Thymus (tissue), 11 donors: ENCODE measurements at regions not wholly inside any gene's neighbourhood (a gene's known extent, or its start where the extent isn't known, plus 50 kb on each side); places are given as distances from the start of the nearest gene placed in this dataset.
"Not testable (repeated sequence)": the region's sequence is repeated elsewhere in the genome, so short reads cannot be mapped to it uniquely, and the experiment has no call there.

Experiments
- DNase-seq, 9 donors: peaks; one replicate each; pipeline ENCODE4 v3.0.0-alpha.2; 2013; ENCODE audit warnings: low spot score in 9 of 9, low read depth in 6 of 9, missing footprints in 1 of 9
- H3K27ac ChIP-seq, 2 donors: one replicate each; pipeline ENCODE4 v1.5.1; 2013; ENCODE audit warnings: control low read depth in 1 of 2, low read depth in 1 of 2, low read length in 1 of 2, mild to moderate bottlenecking in 1 of 2, moderate library complexity in 1 of 2
- H3K27me3 ChIP-seq, 2 donors: one replicate each; pipeline ENCODE4 v1.5.1; 2013; ENCODE audit warnings: low read length in 1 of 2; ENCODE audit not compliant: control insufficient read depth in 2 of 2, insufficient read depth in 1 of 2
- H3K36me3 ChIP-seq, 2 donors: one replicate each; pipeline ENCODE4 v1.5.1; 2013; ENCODE audit warnings: low read length in 1 of 2, mild to moderate bottlenecking in 1 of 2, moderate library complexity in 1 of 2; ENCODE audit not compliant: control insufficient read depth in 2 of 2, insufficient read depth in 2 of 2
- H3K4me1 ChIP-seq, 2 donors: one replicate each; pipeline ENCODE4 v1.5.1; 2013; ENCODE audit warnings: low read length in 2 of 2; ENCODE audit not compliant: control insufficient read depth in 2 of 2, insufficient read depth in 2 of 2
- H3K4me3 ChIP-seq, 2 donors: one replicate each; pipeline ENCODE4 v1.5.1; 2013; ENCODE audit warnings: low read length in 2 of 2, control low read depth in 1 of 2, mild to moderate bottlenecking in 1 of 2
- H3K9me3 ChIP-seq, 2 donors: one replicate each; pipeline ENCODE4 v1.5.1; 2013; ENCODE audit warnings: low read length in 1 of 2, mild to moderate bottlenecking in 1 of 2; ENCODE audit not compliant: control insufficient read depth in 2 of 2, insufficient read depth in 1 of 2
- WGBS: extraction: QIAGEN DNeasy Blood & Tissue Kit; methylation state at CpG from one replicate; pipeline ENCODE4 v1.1.7; 2013; 5-methylcytosine and 5-hydroxymethylcytosine counted together
- donor health status: healthy.

DNA sequence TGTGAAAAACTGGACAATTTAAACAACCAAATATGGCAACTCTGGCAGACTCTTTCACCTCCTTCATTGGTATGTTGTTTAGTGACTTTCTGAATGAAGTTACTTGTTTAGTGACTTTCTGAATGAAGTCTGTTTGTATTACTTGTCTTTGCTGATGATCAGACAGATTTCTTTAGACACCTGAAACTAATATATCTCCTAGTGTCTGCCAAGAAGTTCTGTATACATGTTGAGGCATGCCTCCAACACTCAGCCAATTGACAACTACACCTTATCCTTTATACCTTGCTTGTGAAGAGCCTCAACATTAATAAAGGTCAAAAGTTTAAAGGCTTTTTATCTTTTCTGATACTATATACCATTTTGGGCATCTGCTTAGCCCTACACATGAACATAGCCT is 725.4 kb upstream of the EPHA7 start:
- Histone ChIP-seq H3K4me3 (no peak overlapping the region), H3K27me3 (no peaks in the 10 kb centered on the region), H3K4me1 (no peaks in the 10 kb centered on the region), H3K36me3 (no peaks in the 10 kb centered on the region), H3K9me3 (no peaks in the 10 kb centered on the region), H3K27ac (no peak overlapping the region)
- no peak for DNase-seq

DNA sequence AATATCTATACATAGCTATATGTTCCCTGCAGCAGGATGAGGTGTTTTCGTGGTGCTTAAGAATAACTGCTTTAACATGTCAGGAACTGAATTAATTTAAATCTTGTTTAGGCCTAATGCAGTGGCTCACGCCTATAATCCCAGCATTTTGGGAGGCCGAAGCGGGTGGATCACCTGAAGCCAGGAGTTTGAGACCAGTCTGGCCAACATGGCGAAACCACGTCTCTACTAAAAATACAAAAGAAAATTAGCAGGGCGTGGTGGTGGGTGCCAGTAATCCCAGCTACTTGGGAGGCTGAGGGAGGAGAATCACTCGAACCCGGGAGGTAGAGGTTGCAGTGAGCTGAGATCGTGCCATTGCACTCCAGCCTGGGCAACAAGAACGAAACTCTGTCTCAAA is 717.8 kb upstream of the EPHA7 start:
- WGBS = 93% methylated on average over 11 of the region's 11 CpGs
- not testable (repeated sequence) for DNase-seq, H3K27me3 ChIP-seq, H3K4me1 ChIP-seq, H3K36me3 ChIP-seq, H3K9me3 ChIP-seq, H3K4me3 ChIP-seq, H3K27ac ChIP-seq

DNA sequence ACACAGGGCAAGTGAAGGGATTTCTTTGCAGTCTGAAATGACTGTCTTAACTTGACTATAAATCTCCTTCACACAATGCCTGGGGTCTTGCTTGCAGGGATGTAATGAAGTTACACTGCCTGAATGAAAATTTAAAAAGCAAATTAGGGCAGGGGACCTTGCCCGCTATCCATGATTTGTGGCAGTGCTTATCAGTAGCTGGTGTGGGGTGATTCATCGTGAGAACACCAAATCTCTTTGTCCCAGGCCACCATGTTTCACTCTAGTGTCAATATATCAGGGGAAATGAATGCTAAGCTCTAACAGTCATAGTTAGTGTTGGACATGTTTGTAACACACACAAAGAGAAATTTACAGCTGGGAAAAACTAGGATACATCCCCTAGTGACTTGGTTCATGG is 713.7 kb upstream of the EPHA7 start:
- WGBS = 50% methylated on average over 2 of the region's 2 CpGs
- H3K27ac ChIP-seq = no peak overlapping the region

DNA sequence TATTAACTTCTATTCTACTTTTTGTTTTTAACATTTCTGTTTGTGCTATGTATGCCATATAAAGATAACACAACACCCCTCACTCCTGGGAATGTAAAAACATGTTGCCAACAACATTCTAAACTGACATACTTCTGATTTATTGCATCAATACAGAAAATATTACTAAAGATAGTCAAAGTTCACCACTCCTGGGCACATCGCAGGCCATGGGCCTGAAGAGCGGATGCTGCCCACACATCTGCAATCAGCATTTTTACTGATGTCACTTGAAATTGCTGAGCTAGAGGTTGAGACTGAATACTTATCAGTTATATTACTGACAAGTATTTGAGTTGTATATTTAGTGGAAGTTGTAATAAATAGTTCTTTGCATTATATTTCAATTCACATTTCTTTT is 711.9 kb upstream of the EPHA7 start:
- Histone ChIP-seq H3K4me1 (no peaks in the 10 kb centered on the region), H3K36me3 (no peaks in the 10 kb centered on the region), H3K27me3 (no peaks in the 10 kb centered on the region), H3K4me3 (no peak overlapping the region), H3K9me3 (no peaks in the 10 kb centered on the region), H3K27ac (no peak overlapping the region)
- no peak for DNase-seq
- WGBS = 98% methylated on average over 2 of the region's 2 CpGs

More for the DNA sequence above, 713.7 kb upstream of the EPHA7 start:
- H3K4me1 ChIP-seq = no peaks in the 10 kb centered on the region
- H3K4me3 ChIP-seq = no peak overlapping the region
- H3K36me3 ChIP-seq = no peaks in the 10 kb centered on the region
- H3K27me3 ChIP-seq = no peaks in the 10 kb centered on the region
- no peak for DNase-seq
- H3K9me3 ChIP-seq = peaks cover 0 to 3% of the 10 kb centered on the region in 2 donors

DNA sequence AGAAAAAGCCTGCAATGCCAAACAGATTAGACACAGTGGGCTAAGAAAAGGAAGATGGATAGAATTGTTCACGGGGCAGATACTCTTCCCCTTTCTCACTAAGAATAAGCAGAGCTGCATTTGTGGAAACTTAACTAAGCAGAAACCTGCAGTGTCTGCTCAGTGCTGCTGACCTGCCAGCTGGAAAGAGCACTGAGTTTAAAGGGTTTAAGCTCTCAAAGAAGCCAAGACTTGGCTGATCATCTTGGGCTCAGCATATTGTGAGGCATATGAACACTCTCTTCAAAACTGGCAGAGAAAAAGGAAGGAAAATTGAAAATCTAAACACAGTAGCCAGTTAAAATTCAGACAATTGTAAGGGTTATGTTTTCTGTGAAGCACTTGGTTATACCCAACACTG is 711.1 kb upstream of the EPHA7 start:
- 9% methylated on average over 1 of the region's 1 CpG for WGBS
- Histone ChIP-seq H3K4me1 (no peaks in the 10 kb centered on the region), H3K9me3 (no peaks in the 10 kb centered on the region), H3K36me3 (no peaks in the 10 kb centered on the region), H3K4me3 (no peak overlapping the region), H3K27ac (no peak overlapping the region), H3K27me3 (no peaks in the 10 kb centered on the region)
- DNase-seq = no peak

DNA sequence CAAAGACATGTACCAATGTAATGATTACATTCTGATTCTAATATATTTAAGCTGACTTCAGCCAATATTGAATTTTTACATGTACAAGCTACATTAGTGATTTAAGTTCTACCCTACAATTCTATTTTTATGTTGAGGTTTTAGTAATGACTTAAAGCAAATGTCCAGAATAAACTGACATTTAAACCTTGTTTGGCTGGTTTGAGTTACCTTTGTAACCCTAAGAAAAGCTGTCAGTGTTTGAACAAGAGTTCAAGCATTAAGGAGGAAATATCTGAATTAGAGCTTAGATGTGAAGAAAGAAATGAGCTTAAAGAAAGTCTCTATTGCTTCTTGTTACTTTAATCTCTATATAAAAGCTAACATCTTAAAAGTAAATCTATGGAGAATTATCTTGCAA is 710.6 kb upstream of the EPHA7 start:
- no peak overlapping the region for H3K4me3 ChIP-seq
- H3K27me3 ChIP-seq = no peaks in the 10 kb centered on the region
- H3K27ac ChIP-seq = no peak overlapping the region
- no peak for DNase-seq
- H3K4me1 ChIP-seq = no peaks in the 10 kb centered on the region
- no peaks in the 10 kb centered on the region for H3K9me3 ChIP-seq
- H3K36me3 ChIP-seq = no peaks in the 10 kb centered on the region

DNA sequence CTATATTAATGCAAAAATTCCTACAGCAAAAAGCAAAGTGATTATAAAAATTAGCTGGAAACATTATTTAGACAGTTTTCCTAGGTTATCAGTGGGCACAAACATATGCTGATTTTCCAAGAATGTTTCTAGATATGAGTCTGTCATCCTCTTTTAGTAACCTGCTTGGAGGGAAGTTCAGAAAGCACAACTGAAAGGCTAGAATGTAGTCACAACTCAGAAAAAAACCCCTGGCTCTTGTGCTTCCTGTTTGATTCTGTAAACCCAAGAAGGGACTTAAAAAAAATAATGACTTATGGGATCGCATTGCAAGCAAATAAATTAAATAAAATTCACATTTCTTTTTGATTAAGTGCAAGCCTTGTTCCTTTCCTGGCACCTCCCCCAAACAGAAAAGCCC is 708.4 kb upstream of the EPHA7 start:
- Histone ChIP-seq H3K27me3 (no peaks in the 10 kb centered on the region), H3K27ac (no peak overlapping the region), H3K36me3 (no peaks in the 10 kb centered on the region), H3K4me1 (no peaks in the 10 kb centered on the region), H3K9me3 (no peaks in the 10 kb centered on the region), H3K4me3 (no peak overlapping the region)
- WGBS = 63% methylated on average over 1 of the region's 1 CpG
- DNase-seq = no peak

DNA sequence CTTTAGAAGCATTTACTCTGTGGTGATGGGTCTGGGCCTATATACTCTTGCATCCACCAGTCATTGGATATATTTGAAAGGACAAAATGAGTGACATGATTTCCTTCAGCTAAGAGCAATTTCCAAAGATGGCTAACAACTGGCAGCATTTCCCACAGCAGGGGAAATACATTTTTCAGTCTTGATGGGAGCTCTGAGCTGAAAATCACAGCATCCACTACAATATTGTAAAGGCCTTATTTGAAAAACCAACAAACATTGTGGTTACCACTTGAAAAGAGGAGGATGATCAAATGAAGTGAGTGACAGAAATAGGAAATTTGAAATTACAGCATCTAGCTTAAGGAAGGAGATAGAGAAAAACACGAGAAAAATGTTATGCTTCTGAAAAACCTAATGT is 705.0 kb upstream of the EPHA7 start:
- no peaks in the 10 kb centered on the region for H3K36me3 ChIP-seq
- no peaks in the 10 kb centered on the region for H3K27me3 ChIP-seq
- no peaks in the 10 kb centered on the region for H3K9me3 ChIP-seq
- no peak overlapping the region for H3K4me3 ChIP-seq
- H3K27ac ChIP-seq = no peak overlapping the region
- no peak for DNase-seq
- no peaks in the 10 kb centered on the region for H3K4me1 ChIP-seq
- WGBS = 91% methylated on average over 1 of the region's 1 CpG

DNA sequence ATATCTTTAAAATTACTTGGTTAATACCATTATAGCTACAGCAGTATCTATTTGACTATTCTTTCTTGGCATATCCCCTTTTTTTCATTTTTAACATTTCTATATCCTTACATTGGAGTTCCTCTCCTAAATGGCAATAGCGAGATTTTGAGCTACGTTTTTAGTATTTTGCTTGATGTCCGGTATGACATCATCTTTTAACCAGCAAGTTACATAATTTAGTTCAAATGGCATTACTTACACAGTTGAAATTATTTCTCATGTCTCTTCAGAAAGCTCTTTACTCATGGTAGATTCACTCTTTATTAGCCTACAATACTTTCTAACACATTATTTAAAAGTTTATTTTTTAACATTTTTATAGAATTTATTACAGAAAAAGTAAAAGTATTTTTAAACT is 701.7 kb upstream of the EPHA7 start:
- no peak overlapping the region for H3K27ac ChIP-seq
- 93% methylated on average over 3 of the region's 3 CpGs for WGBS
- H3K4me3 ChIP-seq = no peak overlapping the region
- no peaks in the 10 kb centered on the region for H3K4me1 ChIP-seq
- H3K36me3 ChIP-seq = no peaks in the 10 kb centered on the region
- DNase-seq = no peak
- H3K27me3 ChIP-seq = no peaks in the 10 kb centered on the region
- H3K9me3 ChIP-seq = no peaks in the 10 kb centered on the region

DNA sequence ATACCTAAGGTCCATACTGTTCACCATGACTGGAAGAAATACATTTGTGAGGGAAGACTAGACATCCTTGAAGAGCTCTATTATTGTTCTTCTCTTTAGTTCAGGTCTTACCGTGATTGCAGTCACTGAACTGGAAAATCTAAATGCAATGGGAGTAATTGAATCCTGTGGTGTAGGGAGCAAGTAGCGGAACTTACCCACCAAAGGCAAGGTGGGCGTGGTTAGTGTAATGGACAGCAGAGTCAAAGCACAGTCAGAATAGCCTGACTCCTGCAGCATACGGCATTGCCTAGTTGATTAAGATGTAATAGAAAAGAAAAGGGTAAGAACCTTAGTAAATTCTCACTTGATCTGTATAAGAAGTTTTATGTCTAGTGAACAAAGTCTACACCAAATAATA is 679.7 kb upstream of the EPHA7 start:
- Histone ChIP-seq H3K4me3 (no peak overlapping the region), H3K27me3 (no peaks in the 10 kb centered on the region), H3K36me3 (no peaks in the 10 kb centered on the region), H3K4me1 (no peaks in the 10 kb centered on the region), H3K9me3 (no peaks in the 10 kb centered on the region), H3K27ac (no peak overlapping the region)
- no peak for DNase-seq
- WGBS = 94% methylated on average over 4 of the region's 4 CpGs
